ENCODE measurements at regions not wholly inside any gene's neighbourhood (a gene's known extent, or its start where the extent isn't known, plus 50 kb on each side); places are given as distances from the start of the nearest gene placed in this dataset.

GRCh38 chr12:94879542-94879941 is 124.0 kb downstream of the NDUFA12 start (continued):
- TF ChIP-seq, protein P1, sequence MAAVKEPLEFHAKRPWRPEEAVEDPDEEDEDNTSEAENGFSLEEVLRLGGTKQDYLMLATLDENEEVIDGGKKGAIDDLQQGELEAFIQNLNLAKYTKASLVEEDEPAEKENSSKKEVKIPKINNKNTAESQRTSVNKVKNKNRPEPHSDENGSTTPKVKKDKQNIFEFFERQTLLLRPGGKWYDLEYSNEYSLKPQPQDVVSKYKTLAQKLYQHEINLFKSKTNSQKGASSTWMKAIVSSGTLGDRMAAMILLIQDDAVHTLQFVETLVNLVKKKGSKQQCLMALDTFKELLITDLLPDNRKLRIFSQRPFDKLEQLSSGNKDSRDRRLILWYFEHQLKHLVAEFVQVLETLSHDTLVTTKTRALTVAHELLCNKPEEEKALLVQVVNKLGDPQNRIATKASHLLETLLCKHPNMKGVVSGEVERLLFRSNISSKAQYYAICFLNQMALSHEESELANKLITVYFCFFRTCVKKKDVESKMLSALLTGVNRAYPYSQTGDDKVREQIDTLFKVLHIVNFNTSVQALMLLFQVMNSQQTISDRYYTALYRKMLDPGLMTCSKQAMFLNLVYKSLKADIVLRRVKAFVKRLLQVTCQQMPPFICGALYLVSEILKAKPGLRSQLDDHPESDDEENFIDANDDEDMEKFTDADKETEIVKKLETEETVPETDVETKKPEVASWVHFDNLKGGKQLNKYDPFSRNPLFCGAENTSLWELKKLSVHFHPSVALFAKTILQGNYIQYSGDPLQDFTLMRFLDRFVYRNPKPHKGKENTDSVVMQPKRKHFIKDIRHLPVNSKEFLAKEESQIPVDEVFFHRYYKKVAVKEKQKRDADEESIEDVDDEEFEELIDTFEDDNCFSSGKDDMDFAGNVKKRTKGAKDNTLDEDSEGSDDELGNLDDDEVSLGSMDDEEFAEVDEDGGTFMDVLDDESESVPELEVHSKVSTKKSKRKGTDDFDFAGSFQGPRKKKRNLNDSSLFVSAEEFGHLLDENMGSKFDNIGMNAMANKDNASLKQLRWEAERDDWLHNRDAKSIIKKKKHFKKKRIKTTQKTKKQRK (IDR thresholded peaks at IDR 0.05; ENCODE audit: low read length) = no peak
- TF ChIP-seq BRD4 (CRISPR knock-in tag; IDR thresholded peaks at IDR 0.05) = no peak
- no peak for TF ChIP-seq ZBTB38 (CRISPR knock-in tag; IDR thresholded peaks at IDR 0.05)
- TF ChIP-seq SCMH1 (CRISPR knock-in tag; IDR thresholded peaks at IDR 0.05; ENCODE audit: borderline replicate concordance) = no peak
- no peak for TF ChIP-seq ZBTB42 (CRISPR knock-in tag; IDR thresholded peaks at IDR 0.05)
- no peak for TF ChIP-seq KLF15 (CRISPR knock-in tag; IDR thresholded peaks at IDR 0.05; ENCODE audit: borderline replicate concordance)
- TF ChIP-seq SRSF1 (optimal IDR thresholded peaks at IDR 0.05; ENCODE audit: low read depth, low read length) = no peak
- TF ChIP-seq, protein P2, sequence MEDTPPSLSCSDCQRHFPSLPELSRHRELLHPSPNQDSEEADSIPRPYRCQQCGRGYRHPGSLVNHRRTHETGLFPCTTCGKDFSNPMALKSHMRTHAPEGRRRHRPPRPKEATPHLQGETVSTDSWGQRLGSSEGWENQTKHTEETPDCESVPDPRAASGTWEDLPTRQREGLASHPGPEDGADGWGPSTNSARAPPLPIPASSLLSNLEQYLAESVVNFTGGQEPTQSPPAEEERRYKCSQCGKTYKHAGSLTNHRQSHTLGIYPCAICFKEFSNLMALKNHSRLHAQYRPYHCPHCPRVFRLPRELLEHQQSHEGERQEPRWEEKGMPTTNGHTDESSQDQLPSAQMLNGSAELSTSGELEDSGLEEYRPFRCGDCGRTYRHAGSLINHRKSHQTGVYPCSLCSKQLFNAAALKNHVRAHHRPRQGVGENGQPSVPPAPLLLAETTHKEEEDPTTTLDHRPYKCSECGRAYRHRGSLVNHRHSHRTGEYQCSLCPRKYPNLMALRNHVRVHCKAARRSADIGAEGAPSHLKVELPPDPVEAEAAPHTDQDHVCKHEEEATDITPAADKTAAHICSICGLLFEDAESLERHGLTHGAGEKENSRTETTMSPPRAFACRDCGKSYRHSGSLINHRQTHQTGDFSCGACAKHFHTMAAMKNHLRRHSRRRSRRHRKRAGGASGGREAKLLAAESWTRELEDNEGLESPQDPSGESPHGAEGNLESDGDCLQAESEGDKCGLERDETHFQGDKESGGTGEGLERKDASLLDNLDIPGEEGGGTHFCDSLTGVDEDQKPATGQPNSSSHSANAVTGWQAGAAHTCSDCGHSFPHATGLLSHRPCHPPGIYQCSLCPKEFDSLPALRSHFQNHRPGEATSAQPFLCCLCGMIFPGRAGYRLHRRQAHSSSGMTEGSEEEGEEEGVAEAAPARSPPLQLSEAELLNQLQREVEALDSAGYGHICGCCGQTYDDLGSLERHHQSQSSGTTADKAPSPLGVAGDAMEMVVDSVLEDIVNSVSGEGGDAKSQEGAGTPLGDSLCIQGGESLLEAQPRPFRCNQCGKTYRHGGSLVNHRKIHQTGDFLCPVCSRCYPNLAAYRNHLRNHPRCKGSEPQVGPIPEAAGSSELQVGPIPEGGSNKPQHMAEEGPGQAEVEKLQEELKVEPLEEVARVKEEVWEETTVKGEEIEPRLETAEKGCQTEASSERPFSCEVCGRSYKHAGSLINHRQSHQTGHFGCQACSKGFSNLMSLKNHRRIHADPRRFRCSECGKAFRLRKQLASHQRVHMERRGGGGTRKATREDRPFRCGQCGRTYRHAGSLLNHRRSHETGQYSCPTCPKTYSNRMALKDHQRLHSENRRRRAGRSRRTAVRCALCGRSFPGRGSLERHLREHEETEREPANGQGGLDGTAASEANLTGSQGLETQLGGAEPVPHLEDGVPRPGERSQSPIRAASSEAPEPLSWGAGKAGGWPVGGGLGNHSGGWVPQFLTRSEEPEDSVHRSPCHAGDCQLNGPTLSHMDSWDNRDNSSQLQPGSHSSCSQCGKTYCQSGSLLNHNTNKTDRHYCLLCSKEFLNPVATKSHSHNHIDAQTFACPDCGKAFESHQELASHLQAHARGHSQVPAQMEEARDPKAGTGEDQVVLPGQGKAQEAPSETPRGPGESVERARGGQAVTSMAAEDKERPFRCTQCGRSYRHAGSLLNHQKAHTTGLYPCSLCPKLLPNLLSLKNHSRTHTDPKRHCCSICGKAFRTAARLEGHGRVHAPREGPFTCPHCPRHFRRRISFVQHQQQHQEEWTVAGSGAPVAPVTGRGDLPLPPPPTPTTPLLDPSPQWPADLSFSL (CRISPR knock-in tag; IDR thresholded peaks at IDR 0.05) = no peak
- TF ChIP-seq, protein P3, sequence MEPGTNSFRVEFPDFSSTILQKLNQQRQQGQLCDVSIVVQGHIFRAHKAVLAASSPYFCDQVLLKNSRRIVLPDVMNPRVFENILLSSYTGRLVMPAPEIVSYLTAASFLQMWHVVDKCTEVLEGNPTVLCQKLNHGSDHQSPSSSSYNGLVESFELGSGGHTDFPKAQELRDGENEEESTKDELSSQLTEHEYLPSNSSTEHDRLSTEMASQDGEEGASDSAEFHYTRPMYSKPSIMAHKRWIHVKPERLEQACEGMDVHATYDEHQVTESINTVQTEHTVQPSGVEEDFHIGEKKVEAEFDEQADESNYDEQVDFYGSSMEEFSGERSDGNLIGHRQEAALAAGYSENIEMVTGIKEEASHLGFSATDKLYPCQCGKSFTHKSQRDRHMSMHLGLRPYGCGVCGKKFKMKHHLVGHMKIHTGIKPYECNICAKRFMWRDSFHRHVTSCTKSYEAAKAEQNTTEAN (CRISPR knock-in tag; conservative IDR thresholded peaks at IDR 0.05) = 0 out of 2 replicates have a peak, but pooled peaks have one; percentile 25
- TF ChIP-seq, protein P4, sequence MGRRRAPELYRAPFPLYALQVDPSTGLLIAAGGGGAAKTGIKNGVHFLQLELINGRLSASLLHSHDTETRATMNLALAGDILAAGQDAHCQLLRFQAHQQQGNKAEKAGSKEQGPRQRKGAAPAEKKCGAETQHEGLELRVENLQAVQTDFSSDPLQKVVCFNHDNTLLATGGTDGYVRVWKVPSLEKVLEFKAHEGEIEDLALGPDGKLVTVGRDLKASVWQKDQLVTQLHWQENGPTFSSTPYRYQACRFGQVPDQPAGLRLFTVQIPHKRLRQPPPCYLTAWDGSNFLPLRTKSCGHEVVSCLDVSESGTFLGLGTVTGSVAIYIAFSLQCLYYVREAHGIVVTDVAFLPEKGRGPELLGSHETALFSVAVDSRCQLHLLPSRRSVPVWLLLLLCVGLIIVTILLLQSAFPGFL (CRISPR knock-in tag; IDR thresholded peaks at IDR 0.05) = no peak
- TF ChIP-seq ZNF564 (CRISPR knock-in tag; IDR thresholded peaks at IDR 0.05) = no peak
- no peak for TF ChIP-seq NR2F2 (IDR thresholded peaks at IDR 0.05; ENCODE audit: borderline replicate concordance, low read depth)
- TF ChIP-seq, protein P5, sequence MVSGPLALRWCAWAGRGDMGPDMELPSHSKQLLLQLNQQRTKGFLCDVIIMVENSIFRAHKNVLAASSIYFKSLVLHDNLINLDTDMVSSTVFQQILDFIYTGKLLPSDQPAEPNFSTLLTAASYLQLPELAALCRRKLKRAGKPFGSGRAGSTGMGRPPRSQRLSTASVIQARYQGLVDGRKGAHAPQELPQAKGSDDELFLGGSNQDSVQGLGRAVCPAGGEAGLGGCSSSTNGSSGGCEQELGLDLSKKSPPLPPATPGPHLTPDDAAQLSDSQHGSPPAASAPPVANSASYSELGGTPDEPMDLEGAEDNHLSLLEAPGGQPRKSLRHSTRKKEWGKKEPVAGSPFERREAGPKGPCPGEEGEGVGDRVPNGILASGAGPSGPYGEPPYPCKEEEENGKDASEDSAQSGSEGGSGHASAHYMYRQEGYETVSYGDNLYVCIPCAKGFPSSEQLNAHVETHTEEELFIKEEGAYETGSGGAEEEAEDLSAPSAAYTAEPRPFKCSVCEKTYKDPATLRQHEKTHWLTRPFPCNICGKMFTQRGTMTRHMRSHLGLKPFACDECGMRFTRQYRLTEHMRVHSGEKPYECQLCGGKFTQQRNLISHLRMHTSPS (CRISPR knock-in tag; IDR thresholded peaks at IDR 0.05; ENCODE audit: low read depth) = no peak
- no peak for TF ChIP-seq AHR (CRISPR knock-in tag; IDR thresholded peaks at IDR 0.05)
- no peak for TF ChIP-seq SPEN (CRISPR knock-in tag; IDR thresholded peaks at IDR 0.05; ENCODE audit: low read depth)
